ENCODE measurements at regions not wholly inside any gene's neighbourhood (a gene's known extent, or its start where the extent isn't known, plus 50 kb on each side); places are given as distances from the start of the nearest gene placed in this dataset.

GRCh38 chr1:208413006-208413405, 168.8 kb upstream of the PLXNA2 start:
- Histone ChIP-seq H3K9me3 (ENCODE audit: low read length) (no peaks in the 10 kb centered on the region), H3K36me3 (ENCODE audit: insufficient read depth, low read length) (no peaks in the 10 kb centered on the region), H4K20me1 (ENCODE audit: insufficient read depth) (no peaks in the 10 kb centered on the region), H3F3A (ENCODE audit: insufficient read depth, low read length, poor library complexity, severe bottlenecking) (no peaks in the 10 kb centered on the region), H2AFZ (ENCODE audit: low read depth, low read length) (no peak overlapping the region), H3K4me2 (ENCODE audit: low read length) (no peak overlapping the region), H3K9me2 (ENCODE audit: insufficient read depth, low read length) (no peaks in the 10 kb centered on the region), H3K27ac (ENCODE audit: low read length) (no peak overlapping the region), H3K4me3 (ENCODE audit: low read length) (no peak overlapping the region), H3K79me2 (replicated peaks; ENCODE audit: insufficient read depth, low read length) (no peaks in the 10 kb centered on the region), H3K27me3 (ENCODE audit: insufficient read depth, low read depth, low read length) (no peaks in the 10 kb centered on the region), H3K9ac (ENCODE audit: low read length) (no peak overlapping the region)
- TF ChIP-seq EZH2 (IDR thresholded peaks at IDR 0.05; ENCODE audit: borderline replicate concordance, insufficient read depth, low read length, poor library complexity, severe bottlenecking) (no peak), REST (IDR thresholded peaks at IDR 0.05; ENCODE audit: borderline replicate concordance) (no peak), MXI1 (conservative IDR thresholded peaks at IDR 0.05; ENCODE audit: poor library complexity, severe bottlenecking) (no peak), SMC3 (conservative IDR thresholded peaks at IDR 0.05; ENCODE audit: poor library complexity) (no peak), RAD21 (conservative IDR thresholded peaks at IDR 0.05) (no peak), TAF1 (IDR thresholded peaks at IDR 0.05; ENCODE audit: low read depth) (no peak)

GRCh38 chr1:208418667-208419066, 174.5 kb upstream of the PLXNA2 start:
- no peak overlapping the region for H3K27ac ChIP-seq (ENCODE audit: low read length)
- H3F3A ChIP-seq (ENCODE audit: insufficient read depth, low read length, poor library complexity, severe bottlenecking), result no peaks in the 10 kb centered on the region
- H3K4me3 ChIP-seq (ENCODE audit: low read length), result no peak overlapping the region

More at GRCh38 chr1:208418667-208419066, 174.5 kb upstream of the PLXNA2 start:
- H3K27me3 ChIP-seq (ENCODE audit: insufficient read depth, low read depth, low read length), result no peaks in the 10 kb centered on the region
- no peak for TF ChIP-seq SMC3 (conservative IDR thresholded peaks at IDR 0.05; ENCODE audit: poor library complexity)
- no peak for TF ChIP-seq TAF1 (IDR thresholded peaks at IDR 0.05; ENCODE audit: low read depth)
- TF ChIP-seq EP300 (conservative IDR thresholded peaks at IDR 0.05; ENCODE audit: poor library complexity, severe bottlenecking), result no peak
- no peak for TF ChIP-seq REST (IDR thresholded peaks at IDR 0.05; ENCODE audit: borderline replicate concordance)
- no peak for TF ChIP-seq MXI1 (conservative IDR thresholded peaks at IDR 0.05; ENCODE audit: poor library complexity, severe bottlenecking)
- no peak for TF ChIP-seq POLR2AphosphoS5 (IDR thresholded peaks at IDR 0.05)
- TF ChIP-seq RAD21 (conservative IDR thresholded peaks at IDR 0.05), result no peak
- TF ChIP-seq CTCF (IDR thresholded peaks at IDR 0.05; ENCODE audit: poor library complexity, severe bottlenecking), result no peak
- no peak for TF ChIP-seq EZH2 (IDR thresholded peaks at IDR 0.05; ENCODE audit: borderline replicate concordance, insufficient read depth, low read length, poor library complexity, severe bottlenecking)
- no peak overlapping the region for H3K4me2 ChIP-seq (ENCODE audit: low read length)
- no peak overlapping the region for H3K9ac ChIP-seq (ENCODE audit: low read length)
- no peaks in the 10 kb centered on the region for H3K36me3 ChIP-seq (ENCODE audit: insufficient read depth, low read length)
- no peaks in the 10 kb centered on the region for H3K79me2 ChIP-seq (replicated peaks; ENCODE audit: insufficient read depth, low read length)
- no peaks in the 10 kb centered on the region for H3K9me2 ChIP-seq (ENCODE audit: insufficient read depth, low read length)
- no peak overlapping the region for H2AFZ ChIP-seq (ENCODE audit: low read depth, low read length)
- H4K20me1 ChIP-seq (ENCODE audit: insufficient read depth), result no peaks in the 10 kb centered on the region
- no peaks in the 10 kb centered on the region for H3K9me3 ChIP-seq (ENCODE audit: low read length)
